Vagina (tissue), 2 donors: ENCODE measurements at regions not wholly inside any gene's neighbourhood (a gene's known extent, or its start where the extent isn't known, plus 50 kb on each side); places are given as distances from the start of the nearest gene placed in this dataset.

ENCODE experiments used
- DNase-seq, 2 donors: peaks; one replicate each; pipeline ENCODE4 v3.0.0-alpha.2; 2017; ENCODE audit errors: extremely low spot score in 2 of 2
- H3K27ac ChIP-seq: fragments of 200-600 bp; sonication (generic); one replicate; pipeline ENCODE4 v1.5.1; 2019
- H3K27me3 ChIP-seq: fragments of 200-600 bp; sonication (generic); one replicate; pipeline ENCODE4 v1.5.1; 2019
- H3K36me3 ChIP-seq, 2 donors: fragments of 200-600 bp; sonication (generic); one replicate each; pipeline ENCODE4 v1.5.1; 2017 to 2019
- H3K4me1 ChIP-seq: fragments of 200-600 bp; sonication (generic); one replicate; pipeline ENCODE4 v1.5.1; 2019
- H3K4me3 ChIP-seq, 2 donors: fragments of 200-600 bp; sonication (generic); 1 replicate in 1 of 2; 2 replicates in 1 of 2; pipeline ENCODE4 v1.5.1; 2016 to 2019
- H3K9me3 ChIP-seq: fragments of 200-600 bp; sonication (generic); one replicate; pipeline ENCODE4 v1.5.1; 2019
- POLR2A ChIP-seq, 2 donors: fragments of 450-650 bp; IDR thresholded peaks; one replicate each; pipeline ENCODE4 v1.6.1; 2017; ENCODE audit warnings: antibody characterized with exemption in 2 of 2, mild to moderate bottlenecking in 2 of 2, moderate library complexity in 2 of 2
- POLR2AphosphoS5 ChIP-seq, 2 donors: sonication (generic); formaldehyde crosslinking; IDR thresholded peaks; one replicate each; pipeline ENCODE4 v1.9.0; 2017; ENCODE audit warnings: antibody characterized with exemption in 2 of 2, mild to moderate bottlenecking in 2 of 2, low read depth in 1 of 2; ENCODE audit not compliant: insufficient read depth in 1 of 2
- intact Hi-C: fragments of 100-400 bp; cut with DNase I; formaldehyde crosslinking; loops from one replicate; pipeline ENCODE4 v1.15.1; 2023
- TF ChIP-seq, protein P1 (sequence below), 3 experiments: fragments of 450-650 bp in 2 of 3; fragments of 200-600 bp in 1 of 3; sonication (generic) in 1 of 3; IDR thresholded peaks; one replicate each; pipeline ENCODE4 v1.5.1; 2017 to 2019; ENCODE audit warnings: antibody characterized with exemption in 3 of 3, mild to moderate bottlenecking in 2 of 3, moderate library complexity in 2 of 3

- Histone ChIP-seq H3K9me3 (no peaks in the 10 kb centered on the region), H3K27ac (no peak overlapping the region), H3K4me1 (no peaks in the 10 kb centered on the region), H3K27me3 (no peaks in the 10 kb centered on the region), H3K4me3 (no peak overlapping the region), H3K36me3 (no peaks in the 10 kb centered on the region)
- TF ChIP-seq POLR2AphosphoS5 (IDR thresholded peaks at IDR 0.05; ENCODE audit: insufficient read depth in 1 of 2, low read depth in 1 of 2) (no peak), POLR2A (IDR thresholded peaks at IDR 0.05) (no peak)
- TF ChIP-seq, protein P1, sequence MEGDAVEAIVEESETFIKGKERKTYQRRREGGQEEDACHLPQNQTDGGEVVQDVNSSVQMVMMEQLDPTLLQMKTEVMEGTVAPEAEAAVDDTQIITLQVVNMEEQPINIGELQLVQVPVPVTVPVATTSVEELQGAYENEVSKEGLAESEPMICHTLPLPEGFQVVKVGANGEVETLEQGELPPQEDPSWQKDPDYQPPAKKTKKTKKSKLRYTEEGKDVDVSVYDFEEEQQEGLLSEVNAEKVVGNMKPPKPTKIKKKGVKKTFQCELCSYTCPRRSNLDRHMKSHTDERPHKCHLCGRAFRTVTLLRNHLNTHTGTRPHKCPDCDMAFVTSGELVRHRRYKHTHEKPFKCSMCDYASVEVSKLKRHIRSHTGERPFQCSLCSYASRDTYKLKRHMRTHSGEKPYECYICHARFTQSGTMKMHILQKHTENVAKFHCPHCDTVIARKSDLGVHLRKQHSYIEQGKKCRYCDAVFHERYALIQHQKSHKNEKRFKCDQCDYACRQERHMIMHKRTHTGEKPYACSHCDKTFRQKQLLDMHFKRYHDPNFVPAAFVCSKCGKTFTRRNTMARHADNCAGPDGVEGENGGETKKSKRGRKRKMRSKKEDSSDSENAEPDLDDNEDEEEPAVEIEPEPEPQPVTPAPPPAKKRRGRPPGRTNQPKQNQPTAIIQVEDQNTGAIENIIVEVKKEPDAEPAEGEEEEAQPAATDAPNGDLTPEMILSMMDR (IDR thresholded peaks at IDR 0.05) = no peak
- intact Hi-C loops = no loop called here
- DNase-seq = no peak
Observed at GRCh38 chr5:58191443-58191842, 268.4 kb downstream of the PLK2 start.

DNA sequence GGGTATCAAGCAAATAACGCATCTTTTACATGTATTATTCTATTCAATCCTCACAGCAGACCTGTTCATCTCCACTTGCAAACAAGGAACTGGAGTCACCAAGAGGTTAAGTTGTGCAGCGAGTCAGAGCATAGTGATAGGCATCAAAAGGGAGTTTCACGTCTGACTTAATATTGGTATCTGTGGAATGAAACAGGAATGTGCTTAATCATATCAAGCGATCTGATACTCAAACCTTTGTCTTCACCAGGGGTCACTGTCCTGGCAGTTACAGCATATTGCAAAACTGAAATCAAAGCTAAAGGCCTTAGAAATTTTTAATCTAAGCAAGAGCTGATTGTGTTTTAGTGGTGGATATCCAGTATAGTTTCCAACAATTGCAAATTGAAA lies 271.6 kb downstream of the PLK2 start:
- Histone ChIP-seq H3K4me3 (no peak overlapping the region), H3K27ac (no peak overlapping the region), H3K36me3 (no peaks in the 10 kb centered on the region), H3K4me1 (no peaks in the 10 kb centered on the region), H3K9me3 (no peaks in the 10 kb centered on the region), H3K27me3 (no peaks in the 10 kb centered on the region)
- DNase-seq = no peak
- intact Hi-C loops = no loop called here
- TF ChIP-seq, protein P1 (IDR thresholded peaks at IDR 0.05) = no peak
- no peak for TF ChIP-seq POLR2AphosphoS5 (IDR thresholded peaks at IDR 0.05; ENCODE audit: insufficient read depth in 1 of 2, low read depth in 1 of 2)
- TF ChIP-seq POLR2A (IDR thresholded peaks at IDR 0.05) = no peak

GRCh38 chr5:58187432-58188261 lies 272.2 kb downstream of the PLK2 start:
- Histone ChIP-seq H3K4me3 (no peak overlapping the region), H3K36me3 (no peaks in the 10 kb centered on the region), H3K4me1 (no peaks in the 10 kb centered on the region), H3K9me3 (no peaks in the 10 kb centered on the region), H3K27ac (no peak overlapping the region), H3K27me3 (no peaks in the 10 kb centered on the region)
- no peak for TF ChIP-seq POLR2A (IDR thresholded peaks at IDR 0.05)
- TF ChIP-seq, protein P1 (IDR thresholded peaks at IDR 0.05) = no peak
- TF ChIP-seq POLR2AphosphoS5 (IDR thresholded peaks at IDR 0.05; ENCODE audit: insufficient read depth in 1 of 2, low read depth in 1 of 2) = no peak
- no peak for DNase-seq
- intact Hi-C loops = no loop called here

DNA sequence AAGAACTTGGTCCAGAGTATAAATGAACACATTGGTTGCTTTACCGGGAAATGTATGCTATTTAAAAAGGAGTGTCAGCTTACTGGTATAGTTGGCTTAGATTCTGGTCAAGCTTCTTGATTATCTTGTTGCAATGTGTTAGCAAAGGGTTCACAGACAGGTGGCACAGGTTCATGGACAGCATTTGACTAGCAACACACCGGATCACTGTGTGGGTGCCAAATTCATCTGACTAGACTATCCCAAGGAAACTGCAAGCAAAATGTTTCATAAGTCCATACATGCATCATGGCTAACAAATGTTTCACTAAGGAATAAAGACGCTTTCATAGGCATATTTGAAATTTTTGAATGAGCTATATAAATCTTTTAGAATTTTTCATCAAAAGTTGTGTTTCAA lies 274.1 kb downstream of the PLK2 start:
- Histone ChIP-seq H3K27ac (no peak overlapping the region), H3K4me3 (no peak overlapping the region), H3K36me3 (no peaks in the 10 kb centered on the region), H3K9me3 (no peaks in the 10 kb centered on the region), H3K27me3 (no peaks in the 10 kb centered on the region), H3K4me1 (no peaks in the 10 kb centered on the region)
- TF ChIP-seq, protein P1 (IDR thresholded peaks at IDR 0.05) = no peak
- TF ChIP-seq POLR2AphosphoS5 (IDR thresholded peaks at IDR 0.05; ENCODE audit: insufficient read depth in 1 of 2, low read depth in 1 of 2) (no peak), POLR2A (IDR thresholded peaks at IDR 0.05) (no peak)
- intact Hi-C loops = no loop called here
- DNase-seq = no peak

- intact Hi-C loops = no loop called here
- H3K27ac ChIP-seq = no peak overlapping the region
- H3K9me3 ChIP-seq = no peaks in the 10 kb centered on the region
- DNase-seq = no peak
- H3K36me3 ChIP-seq = no peaks in the 10 kb centered on the region
- no peaks in the 10 kb centered on the region for H3K4me1 ChIP-seq
- no peak overlapping the region for H3K4me3 ChIP-seq
- TF ChIP-seq POLR2A (IDR thresholded peaks at IDR 0.05) = no peak
- no peak for TF ChIP-seq POLR2AphosphoS5 (IDR thresholded peaks at IDR 0.05; ENCODE audit: insufficient read depth in 1 of 2, low read depth in 1 of 2)
- TF ChIP-seq, protein P1 (IDR thresholded peaks at IDR 0.05) = no peak
- no peaks in the 10 kb centered on the region for H3K27me3 ChIP-seq
Observed at GRCh38 chr5:58185397-58185796, 274.5 kb downstream of the PLK2 start.
